HepG2 (cell line): ENCODE measurements at regions not wholly inside any gene's neighbourhood (a gene's known extent, or its start where the extent isn't known, plus 50 kb on each side); places are given as distances from the start of the nearest gene placed in this dataset.

Source experiments
- ATAC-seq: fragments of 200-7000 bp; cut with Tn5 transposase; 3 replicates; pipeline ENCODE4 v1.9.1; 2020; ENCODE audit warnings: mild to moderate bottlenecking, moderate library complexity
- BruUV-seq: library from RNA; stranded (reverse); fragments of 400-500 nt; replicated peaks from 2 replicates; lab custom pipeline; 2021; lab: Mats Ljungman, UMichigan
- CTCF ChIA-PET: fragments of 300-600 bp; formaldehyde crosslinking; extraction: SDS; loops from one replicate; lab custom pipeline; 2021; ENCODE audit warnings: low total read pairs, inconsistent platforms, low intra/inter-chr PET ratio; lab: Yijun Ruan, JAX
- POLR2A ChIA-PET: fragments of 350-600 bp; sonication (Branson Sonifier 250); formaldehyde crosslinking; loops from one replicate; lab custom pipeline; 2020; ENCODE audit warnings: antibody characterized with exemption, inconsistent platforms; lab: Yijun Ruan, JAX
- DNase-seq: peaks from one replicate; pipeline ENCODE4 v3.0.0-alpha.2; 2015; ENCODE audit warnings: low spot score
- FAIRE-seq: peaks from 3 replicates; lab custom pipeline; 2011; peaks lifted over from hg19 to GRCh38; lab: Jason Lieb, UNC
- H2AFZ ChIP-seq: one replicate; pipeline ENCODE4 v1.6.1; 2011; ENCODE audit warnings: low read length, inconsistent platforms
- H3K27ac ChIP-seq: fragments of 300-600 bp; 3 replicates; pipeline ENCODE4 v1.8.0; 2011; ENCODE audit warnings: mixed run types, mild to moderate bottlenecking, mixed read lengths, low read length, inconsistent platforms; ENCODE audit not compliant: insufficient read depth; ENCODE audit errors: extremely low read length
- H3K27me3 ChIP-seq, 2 experiments: fragments of 200-600 bp in 1 of 2; 2 replicates in 1 of 2; 3 replicates in 1 of 2; pipeline versions ENCODE4 v1.6.0 to v1.8.0; 2011; ENCODE audit warnings: low read length in 2 of 2, mild to moderate bottlenecking in 2 of 2, moderate library complexity in 2 of 2, inconsistent platforms in 1 of 2; ENCODE audit not compliant: insufficient read depth in 2 of 2, control insufficient read depth in 1 of 2
- H3K36me3 ChIP-seq, 2 experiments: fragments of 200-600 bp in 1 of 2; replicated peaks in 1 of 2; 2 replicates in 1 of 2; 3 replicates in 1 of 2; pipeline versions ENCODE4 v1.5.1 to v1.8.0; 2011; ENCODE audit warnings: low read length in 2 of 2, inconsistent platforms in 1 of 2; ENCODE audit not compliant: insufficient read depth in 2 of 2, control insufficient read depth in 1 of 2
- H3K4me1 ChIP-seq: 2 replicates; pipeline ENCODE4 v1.5.1; 2012; ENCODE audit warnings: low read length, inconsistent platforms; ENCODE audit not compliant: insufficient read depth
- H3K4me2 ChIP-seq: 2 replicates; pipeline ENCODE4 v1.6.0; 2011; ENCODE audit warnings: low read depth, low read length, inconsistent platforms
- H3K4me3 ChIP-seq, 3 experiments: fragments of 200-600 bp in 1 of 3; sonication (generic), shearing (Covaris generic) in 1 of 3; replicated peaks in 1 of 3; 2 replicates each; pipeline ENCODE4 v1.5.1; 2011 to 2016; ENCODE audit warnings: low read length in 3 of 3, inconsistent platforms in 2 of 3, low read depth in 2 of 3, mild to moderate bottlenecking in 2 of 3, control low read depth in 1 of 3, mixed read lengths in 1 of 3; ENCODE audit not compliant: insufficient read depth in 1 of 3
- H3K79me2 ChIP-seq: one replicate; pipeline ENCODE4 v1.6.1; 2011; ENCODE audit warnings: low read length, inconsistent platforms; ENCODE audit not compliant: insufficient read depth
- H3K9ac ChIP-seq: 2 replicates; pipeline ENCODE4 v1.6.0; 2011; ENCODE audit warnings: mild to moderate bottlenecking, low read depth, low read length, inconsistent platforms; ENCODE audit not compliant: insufficient read depth
- H3K9me3 ChIP-seq: 2 replicates; pipeline ENCODE4 v1.5.1; 2012; ENCODE audit warnings: mild to moderate bottlenecking, low read length
- H4K20me1 ChIP-seq: 2 replicates; pipeline ENCODE4 v1.6.0; 2011; ENCODE audit warnings: inconsistent platforms, mild to moderate bottlenecking, low read length, moderate library complexity; ENCODE audit not compliant: insufficient read depth
- ZNF703 ChIP-seq: sonication (generic); formaldehyde crosslinking; IDR thresholded peaks from 2 replicates; pipeline ENCODE4 v1.5.1; 2020; ENCODE audit warnings: missing genetic modification reagents, mild to moderate bottlenecking, moderate library complexity, borderline replicate concordance
- WGBS: methylation state at CpG from one replicate; pipeline ENCODE4 v1.1.6; 2017; ENCODE audit warnings: low lambda C conversion rate; 5-methylcytosine and 5-hydroxymethylcytosine counted together
- in situ Hi-C: cut with HindIII; loops from 2 replicates; pipeline ENCODE4 v1.10.0; 2017; ENCODE audit warnings: low pct_unique_long_range_greater_than_20kb; ENCODE audit not compliant: extremely low pct_ligation_motif_present
- intact Hi-C: fragments of 100-400 bp; cut with micrococcal nuclease; formaldehyde crosslinking; loops from one replicate; pipeline ENCODE4 v1.10.0; 2022; ENCODE audit not compliant: unreplicated experiment
- TF ChIP-seq, protein P1 (sequence below): sonication (generic); formaldehyde crosslinking; IDR thresholded peaks from 2 replicates; pipeline ENCODE4 v1.4.0; 2020; ENCODE audit warnings: missing genetic modification reagents, borderline replicate concordance
- TF ChIP-seq, protein P2 (sequence below): IDR thresholded peaks from 2 replicates; pipeline ENCODE4 v1.6.1; 2018; ENCODE audit warnings: missing genetic modification reagents
- TF ChIP-seq, protein P3 (sequence below): sonication (generic); formaldehyde crosslinking; IDR thresholded peaks from 2 replicates; pipeline ENCODE4 v1.4.0; 2020; ENCODE audit warnings: missing genetic modification reagents
- TF ChIP-seq, protein P4 (sequence below): sonication (generic); formaldehyde crosslinking; IDR thresholded peaks from 2 replicates; pipeline ENCODE4 v1.4.0; 2020; ENCODE audit warnings: missing genetic modification reagents, mild to moderate bottlenecking, borderline replicate concordance
- TF ChIP-seq, protein P5 (sequence below): sonication (generic); formaldehyde crosslinking; IDR thresholded peaks from 2 replicates; pipeline ENCODE4 v1.8.0; 2022; ENCODE audit warnings: mild to moderate bottlenecking, missing genetic modification reagents, moderate library complexity

DNA sequence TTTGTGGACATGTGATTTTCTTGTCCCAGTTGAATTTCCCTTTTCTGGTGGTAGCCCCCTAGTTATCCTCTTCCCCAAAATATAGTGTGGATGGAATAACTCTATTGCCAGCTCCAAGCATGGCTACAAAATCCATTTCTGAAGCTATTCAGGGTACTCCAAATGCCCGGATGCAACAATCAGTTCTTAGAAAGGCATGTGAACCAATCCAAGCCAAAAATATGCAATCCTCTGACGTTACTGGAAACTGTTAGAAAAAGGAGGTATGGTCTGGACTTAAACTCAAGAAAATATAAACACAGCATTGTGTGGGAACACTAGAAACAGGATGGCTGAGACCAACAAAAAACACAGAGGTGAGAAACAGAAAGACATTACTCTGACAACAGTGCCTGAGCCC lies 347.0 kb downstream of the GPAM start (continued):
- TF ChIP-seq, protein P1, sequence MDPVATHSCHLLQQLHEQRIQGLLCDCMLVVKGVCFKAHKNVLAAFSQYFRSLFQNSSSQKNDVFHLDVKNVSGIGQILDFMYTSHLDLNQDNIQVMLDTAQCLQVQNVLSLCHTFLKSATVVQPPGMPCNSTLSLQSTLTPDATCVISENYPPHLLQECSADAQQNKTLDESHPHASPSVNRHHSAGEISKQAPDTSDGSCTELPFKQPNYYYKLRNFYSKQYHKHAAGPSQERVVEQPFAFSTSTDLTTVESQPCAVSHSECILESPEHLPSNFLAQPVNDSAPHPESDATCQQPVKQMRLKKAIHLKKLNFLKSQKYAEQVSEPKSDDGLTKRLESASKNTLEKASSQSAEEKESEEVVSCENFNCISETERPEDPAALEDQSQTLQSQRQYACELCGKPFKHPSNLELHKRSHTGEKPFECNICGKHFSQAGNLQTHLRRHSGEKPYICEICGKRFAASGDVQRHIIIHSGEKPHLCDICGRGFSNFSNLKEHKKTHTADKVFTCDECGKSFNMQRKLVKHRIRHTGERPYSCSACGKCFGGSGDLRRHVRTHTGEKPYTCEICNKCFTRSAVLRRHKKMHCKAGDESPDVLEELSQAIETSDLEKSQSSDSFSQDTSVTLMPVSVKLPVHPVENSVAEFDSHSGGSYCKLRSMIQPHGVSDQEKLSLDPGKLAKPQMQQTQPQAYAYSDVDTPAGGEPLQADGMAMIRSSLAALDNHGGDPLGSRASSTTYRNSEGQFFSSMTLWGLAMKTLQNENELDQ (CRISPR knock-in tag): no peak
- TF ChIP-seq, protein P2, sequence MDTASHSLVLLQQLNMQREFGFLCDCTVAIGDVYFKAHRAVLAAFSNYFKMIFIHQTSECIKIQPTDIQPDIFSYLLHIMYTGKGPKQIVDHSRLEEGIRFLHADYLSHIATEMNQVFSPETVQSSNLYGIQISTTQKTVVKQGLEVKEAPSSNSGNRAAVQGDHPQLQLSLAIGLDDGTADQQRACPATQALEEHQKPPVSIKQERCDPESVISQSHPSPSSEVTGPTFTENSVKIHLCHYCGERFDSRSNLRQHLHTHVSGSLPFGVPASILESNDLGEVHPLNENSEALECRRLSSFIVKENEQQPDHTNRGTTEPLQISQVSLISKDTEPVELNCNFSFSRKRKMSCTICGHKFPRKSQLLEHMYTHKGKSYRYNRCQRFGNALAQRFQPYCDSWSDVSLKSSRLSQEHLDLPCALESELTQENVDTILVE (CRISPR knock-in tag): no peak
- TF ChIP-seq, protein P3, sequence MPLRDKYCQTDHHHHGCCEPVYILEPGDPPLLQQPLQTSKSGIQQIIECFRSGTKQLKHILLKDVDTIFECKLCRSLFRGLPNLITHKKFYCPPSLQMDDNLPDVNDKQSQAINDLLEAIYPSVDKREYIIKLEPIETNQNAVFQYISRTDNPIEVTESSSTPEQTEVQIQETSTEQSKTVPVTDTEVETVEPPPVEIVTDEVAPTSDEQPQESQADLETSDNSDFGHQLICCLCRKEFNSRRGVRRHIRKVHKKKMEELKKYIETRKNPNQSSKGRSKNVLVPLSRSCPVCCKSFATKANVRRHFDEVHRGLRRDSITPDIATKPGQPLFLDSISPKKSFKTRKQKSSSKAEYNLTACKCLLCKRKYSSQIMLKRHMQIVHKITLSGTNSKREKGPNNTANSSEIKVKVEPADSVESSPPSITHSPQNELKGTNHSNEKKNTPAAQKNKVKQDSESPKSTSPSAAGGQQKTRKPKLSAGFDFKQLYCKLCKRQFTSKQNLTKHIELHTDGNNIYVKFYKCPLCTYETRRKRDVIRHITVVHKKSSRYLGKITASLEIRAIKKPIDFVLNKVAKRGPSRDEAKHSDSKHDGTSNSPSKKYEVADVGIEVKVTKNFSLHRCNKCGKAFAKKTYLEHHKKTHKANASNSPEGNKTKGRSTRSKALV (CRISPR knock-in tag): no peak
- TF ChIP-seq, all 625 proteins: peak for 0

DNA sequence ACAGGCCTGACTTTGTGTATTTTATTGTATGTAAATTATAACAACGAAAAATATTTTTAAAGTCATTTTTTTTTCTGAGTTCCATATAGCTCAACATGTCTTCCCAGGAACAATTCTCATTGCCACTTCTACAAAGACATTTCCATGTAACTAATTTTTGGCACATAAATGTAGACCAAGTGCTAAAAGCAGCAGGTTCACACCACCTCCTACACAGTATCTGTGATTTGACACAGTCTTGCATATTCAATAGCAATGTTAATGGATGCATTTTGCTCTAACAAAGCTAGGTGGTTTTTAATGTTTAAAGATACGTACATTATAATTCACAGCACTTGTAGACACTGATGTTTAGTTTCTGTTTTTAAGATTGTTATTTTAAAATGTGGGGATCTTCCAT lies 346.5 kb downstream of the GPAM start:
- Histone ChIP-seq H3K9ac (no peak overlapping the region), H3K4me3 (no peak overlapping the region), H3K4me2 (no peak overlapping the region), H3K36me3 (no peaks in the 10 kb centered on the region), H3K27me3 (peaks cover 0 to 3% of the 10 kb centered on the region in 2 experiments; a peak in 2 of 5 replicates), H3K27ac (no peak overlapping the region), H3K4me1 (no peaks in the 10 kb centered on the region), H4K20me1 (no peaks in the 10 kb centered on the region), H2AFZ (no peak overlapping the region), H3K79me2 (no peaks in the 10 kb centered on the region), H3K9me3 (no peaks in the 10 kb centered on the region)
- DNase-seq: no peak
- 2% methylated on average over 2 of the region's 2 CpGs for WGBS
- in situ Hi-C loops (no loop called here), intact Hi-C loops (no loop called here)
- POLR2A ChIA-PET: no interaction called here
- no peak for TF ChIP-seq ZNF703
- TF ChIP-seq, protein P4, sequence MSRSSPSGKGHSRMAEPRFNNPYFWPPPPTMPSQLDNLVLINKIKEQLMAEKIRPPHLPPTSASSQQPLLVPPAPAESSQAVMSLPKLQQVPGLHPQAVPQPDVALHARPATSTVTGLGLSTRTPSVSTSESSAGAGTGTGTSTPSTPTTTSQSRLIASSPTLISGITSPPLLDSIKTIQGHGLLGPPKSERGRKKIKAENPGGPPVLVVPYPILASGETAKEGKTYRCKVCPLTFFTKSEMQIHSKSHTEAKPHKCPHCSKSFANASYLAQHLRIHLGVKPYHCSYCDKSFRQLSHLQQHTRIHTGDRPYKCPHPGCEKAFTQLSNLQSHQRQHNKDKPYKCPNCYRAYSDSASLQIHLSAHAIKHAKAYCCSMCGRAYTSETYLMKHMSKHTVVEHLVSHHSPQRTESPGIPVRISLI (CRISPR knock-in tag): no peak
- TF ChIP-seq, protein P5, sequence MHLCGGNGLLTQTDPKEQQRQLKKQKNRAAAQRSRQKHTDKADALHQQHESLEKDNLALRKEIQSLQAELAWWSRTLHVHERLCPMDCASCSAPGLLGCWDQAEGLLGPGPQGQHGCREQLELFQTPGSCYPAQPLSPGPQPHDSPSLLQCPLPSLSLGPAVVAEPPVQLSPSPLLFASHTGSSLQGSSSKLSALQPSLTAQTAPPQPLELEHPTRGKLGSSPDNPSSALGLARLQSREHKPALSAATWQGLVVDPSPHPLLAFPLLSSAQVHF: no peak
- ATAC-seq: no peak
- BruUV-seq: no TSS peak
- FAIRE-seq: no peak
- CTCF ChIA-PET: no interaction called here
